Kidney tubule cell (primary cell): ENCODE measurements at regions not wholly inside any gene's neighbourhood (a gene's known extent, or its start where the extent isn't known, plus 50 kb on each side); places are given as distances from the start of the nearest gene placed in this dataset.

Source experiments
- DNase-seq: peaks from one replicate; pipeline ENCODE4 v3.0.0-alpha.2; 2018; ENCODE audit warnings: low spot score

DNA sequence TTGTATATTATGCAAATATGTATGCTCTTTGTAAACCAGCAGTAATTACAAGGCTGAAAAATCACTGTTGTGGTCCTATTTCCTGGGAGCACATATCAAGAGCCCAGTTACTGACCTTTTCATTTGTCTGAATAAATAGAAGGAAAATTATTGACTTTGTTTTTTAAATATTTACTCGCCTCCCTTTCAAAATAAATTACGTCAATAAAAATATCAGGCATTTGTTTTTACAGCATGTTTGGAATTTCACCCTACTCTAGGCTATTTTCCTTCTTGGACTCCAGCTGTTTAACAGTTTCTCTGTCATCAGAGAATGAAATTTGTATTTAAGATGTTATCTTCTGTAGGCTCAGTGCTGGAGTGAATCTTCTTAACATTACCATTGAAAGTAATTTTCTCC lies 59.9 kb upstream of the LRATD1 start:
- DNase-seq, result no peak

DNA sequence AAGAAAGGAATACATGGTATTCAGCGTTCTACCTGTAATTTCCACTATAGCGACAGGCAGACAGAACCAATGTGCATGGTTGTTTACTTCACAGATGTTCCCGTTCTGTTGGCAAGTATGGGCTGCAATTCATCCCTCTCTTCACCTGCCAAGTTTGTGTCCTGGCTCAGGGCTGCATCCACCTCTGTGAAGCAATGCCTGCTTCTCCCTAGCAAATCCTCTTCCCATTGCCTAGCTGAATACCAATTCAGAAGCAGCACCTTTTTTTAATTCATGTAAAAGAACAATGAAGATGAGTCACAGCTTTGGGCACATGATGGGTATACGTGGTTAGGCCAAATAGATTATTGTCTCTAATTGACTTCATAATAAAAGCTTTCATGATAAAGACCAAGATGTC lies 54.7 kb upstream of the LRATD1 start:
- no peak for DNase-seq
